Occipital lobe (tissue), 1 donor: ENCODE measurements at regions not wholly inside any gene's neighbourhood (a gene's known extent, or its start where the extent isn't known, plus 50 kb on each side); places are given as distances from the start of the nearest gene placed in this dataset.

Source experiments
- DNase-seq: peaks from one replicate; lab custom pipeline; 2025; lab: John Stamatoyannopoulos, UW

GRCh38 chr16:73321853-73322252 is 273.9 kb upstream of the ZFHX3 start:
- no peak for DNase-seq

GRCh38 chr16:73319737-73320136 is 271.8 kb upstream of the ZFHX3 start:
- DNase-seq, result no peak

GRCh38 chr16:73319261-73319660 is 271.3 kb upstream of the ZFHX3 start:
- DNase-seq, result no peak

GRCh38 chr16:73317321-73317857 is 269.5 kb upstream of the ZFHX3 start:
- DNase-seq, result no peak

DNA sequence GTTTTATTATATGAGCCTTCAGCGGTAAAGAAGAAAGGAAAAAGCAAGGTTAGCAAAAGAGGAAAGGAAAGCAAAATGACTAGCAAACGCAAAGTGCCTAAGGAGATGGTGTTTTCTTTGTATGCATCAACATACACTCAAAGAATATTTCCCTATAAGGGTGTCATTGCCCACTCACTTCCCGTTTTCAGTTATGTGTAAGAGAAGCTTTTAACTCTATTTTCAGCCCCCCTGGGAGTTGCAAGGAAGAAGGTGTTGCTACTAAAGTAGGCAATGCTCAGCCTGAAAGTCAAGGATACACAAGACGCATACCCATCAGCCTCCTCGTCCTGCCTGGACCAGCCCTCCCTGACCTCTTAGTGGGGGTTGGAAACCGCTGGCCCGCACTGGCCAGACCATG is 267.7 kb upstream of the ZFHX3 start:
- DNase-seq, result no peak

DNA sequence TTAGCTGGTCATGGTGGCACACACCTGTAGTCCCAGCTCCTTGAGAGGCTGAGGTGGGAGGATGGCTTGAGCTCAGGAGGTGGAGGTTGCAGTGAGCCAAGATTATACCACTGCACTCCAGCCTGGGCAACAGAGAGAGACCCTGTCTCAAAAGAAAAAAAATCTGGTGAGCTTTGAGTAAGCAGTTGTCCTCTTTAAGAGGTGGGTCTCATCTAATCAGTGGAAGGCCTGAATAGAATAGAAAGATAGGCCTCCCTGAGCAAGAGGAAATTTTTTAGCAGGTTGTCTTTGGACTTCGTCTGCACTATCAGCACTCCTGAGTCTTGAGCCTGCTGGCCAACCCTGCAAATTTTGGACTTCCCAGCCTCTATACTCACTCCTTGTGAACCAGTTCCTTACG is 266.0 kb upstream of the ZFHX3 start:
- DNase-seq, result no peak

- no peak for DNase-seq
Observed at GRCh38 chr16:73311857-73312723, 264.2 kb upstream of the ZFHX3 start.

DNA sequence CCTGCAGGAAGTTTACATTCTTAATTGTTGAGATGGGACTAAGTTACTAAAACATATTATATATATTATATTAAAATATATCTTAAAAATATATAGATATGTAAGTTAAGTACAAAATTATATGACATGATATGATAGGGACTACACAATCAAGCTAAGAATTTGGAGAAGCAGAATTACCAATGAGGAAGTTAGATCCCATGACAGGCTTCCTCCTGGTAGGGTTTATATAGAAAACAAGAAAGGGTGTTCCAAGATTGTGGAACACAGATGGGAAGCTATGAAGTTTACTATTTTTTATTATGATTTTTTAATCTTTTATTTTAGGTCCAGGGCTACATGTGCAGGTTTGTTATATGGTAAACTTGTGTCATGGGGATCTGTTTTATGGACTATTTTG is 260.8 kb upstream of the ZFHX3 start:
- DNase-seq, result no peak

GRCh38 chr16:73306901-73307413 is 259.0 kb upstream of the ZFHX3 start:
- no peak for DNase-seq

DNA sequence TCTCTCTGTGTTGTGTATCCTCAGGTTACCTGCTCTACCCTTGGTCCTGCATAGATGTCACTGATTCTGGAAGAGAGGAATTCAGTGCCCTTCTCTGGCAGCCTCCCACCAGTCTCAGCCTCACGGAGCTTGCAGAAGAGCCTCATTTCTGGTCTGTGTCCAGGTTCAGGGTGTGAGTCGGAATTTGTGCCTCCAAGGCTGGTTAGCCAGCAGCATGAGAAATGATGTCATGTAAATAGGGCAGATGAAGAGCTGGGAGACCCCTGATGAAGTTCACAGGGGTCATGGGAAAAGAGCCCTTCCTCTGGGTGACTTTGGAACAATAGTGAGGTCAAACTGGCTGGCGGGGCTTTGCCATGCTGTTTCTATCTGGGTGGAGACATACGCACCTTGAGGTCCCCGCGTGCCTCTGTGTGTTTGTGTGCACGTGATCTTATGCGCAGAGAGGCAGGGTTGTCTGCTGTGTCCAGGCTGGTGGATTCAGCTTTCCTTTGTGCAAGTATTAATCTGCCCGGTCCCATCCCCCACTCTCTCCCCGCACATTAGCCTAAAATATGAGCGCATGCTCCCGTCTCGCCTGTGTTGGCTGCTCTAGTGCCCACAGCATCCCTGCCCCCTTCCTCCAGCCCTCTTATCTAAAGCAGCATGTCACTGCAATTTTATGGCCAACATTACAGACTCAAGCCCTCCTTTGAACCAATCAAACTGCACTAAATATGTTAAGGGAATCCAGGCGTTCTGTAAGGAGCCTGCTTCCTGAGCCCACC is 256.3 kb upstream of the ZFHX3 start:
- no peak for DNase-seq

GRCh38 chr16:73302942-73303341 is 255.0 kb upstream of the ZFHX3 start:
- DNase-seq, result no peak

- DNase-seq, result no peak
Observed at GRCh38 chr16:73301984-73302383, 254.1 kb upstream of the ZFHX3 start.

- no peak for DNase-seq
Observed at GRCh38 chr16:73299346-73299745, 251.4 kb upstream of the ZFHX3 start.

DNA sequence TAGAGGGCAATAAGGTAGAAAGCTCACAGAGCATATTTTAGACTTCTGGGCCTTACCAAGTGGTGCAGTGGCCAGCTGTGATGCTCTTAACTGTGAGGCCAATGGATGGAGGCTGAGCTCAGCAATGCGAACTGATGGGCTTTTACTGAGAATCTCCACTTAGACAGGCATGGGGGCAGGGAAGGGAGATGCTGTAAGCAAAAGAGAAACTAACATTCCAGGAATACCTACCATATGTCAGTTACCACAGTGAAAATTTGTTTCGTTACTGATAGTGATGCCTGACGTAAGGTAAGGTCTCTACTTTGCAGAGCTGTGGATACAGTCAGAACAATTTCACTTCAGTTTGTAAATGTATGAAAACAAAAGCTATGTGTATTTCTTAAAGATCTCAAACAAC is 250.6 kb upstream of the ZFHX3 start:
- DNase-seq, result no peak

DNA sequence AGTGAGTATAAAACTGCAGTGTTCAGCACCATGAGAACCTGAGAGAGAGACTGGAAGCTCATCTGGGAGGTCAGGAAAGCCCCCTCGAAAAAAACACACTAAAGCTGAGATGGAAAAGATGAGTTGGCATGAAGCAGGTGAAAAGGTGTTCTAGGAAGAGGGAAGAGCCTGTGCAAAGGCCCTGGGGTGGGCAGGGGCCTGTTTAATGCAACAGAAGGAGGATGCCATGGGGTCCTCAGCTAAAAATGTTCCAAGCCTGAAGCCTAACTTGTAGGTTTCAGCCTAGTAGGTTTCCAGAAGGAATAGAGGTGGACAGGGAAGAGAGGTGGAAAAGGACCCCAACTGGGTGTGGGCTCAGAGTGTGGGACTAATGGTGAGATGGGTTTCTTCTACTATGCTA is 242.3 kb upstream of the ZFHX3 start:
- no peak for DNase-seq

- no peak for DNase-seq
Observed at GRCh38 chr16:73289232-73289631, 241.3 kb upstream of the ZFHX3 start.

GRCh38 chr16:73288520-73288919 is 240.6 kb upstream of the ZFHX3 start:
- no peak for DNase-seq

DNA sequence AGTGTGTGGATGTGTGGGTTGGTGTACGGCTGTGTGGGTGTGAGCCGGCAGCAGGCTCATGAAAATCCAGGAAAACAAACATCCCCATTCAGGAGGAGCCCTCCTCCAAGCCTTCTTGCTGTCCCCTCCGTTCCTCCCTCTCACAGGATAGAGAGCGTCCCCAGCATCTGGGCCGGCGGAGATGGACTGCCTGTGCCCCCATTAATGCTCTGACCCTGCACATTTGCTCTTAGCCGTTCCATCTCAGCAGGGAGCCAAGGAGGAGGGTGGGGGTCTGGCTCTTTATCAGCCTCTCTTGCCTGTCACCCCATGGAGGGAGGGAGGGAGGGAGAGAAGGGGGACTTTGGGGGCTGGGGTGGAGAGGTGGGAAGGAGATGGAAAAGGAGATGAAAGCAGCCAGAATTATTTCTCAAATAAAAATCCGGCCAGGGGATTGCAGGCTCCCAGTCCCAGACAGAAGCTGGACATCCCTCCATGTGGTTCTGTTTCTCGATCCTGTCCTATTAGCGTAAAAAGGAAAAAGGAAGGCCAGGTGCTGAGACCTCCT is 240.0 kb upstream of the ZFHX3 start:
- no peak for DNase-seq

DNA sequence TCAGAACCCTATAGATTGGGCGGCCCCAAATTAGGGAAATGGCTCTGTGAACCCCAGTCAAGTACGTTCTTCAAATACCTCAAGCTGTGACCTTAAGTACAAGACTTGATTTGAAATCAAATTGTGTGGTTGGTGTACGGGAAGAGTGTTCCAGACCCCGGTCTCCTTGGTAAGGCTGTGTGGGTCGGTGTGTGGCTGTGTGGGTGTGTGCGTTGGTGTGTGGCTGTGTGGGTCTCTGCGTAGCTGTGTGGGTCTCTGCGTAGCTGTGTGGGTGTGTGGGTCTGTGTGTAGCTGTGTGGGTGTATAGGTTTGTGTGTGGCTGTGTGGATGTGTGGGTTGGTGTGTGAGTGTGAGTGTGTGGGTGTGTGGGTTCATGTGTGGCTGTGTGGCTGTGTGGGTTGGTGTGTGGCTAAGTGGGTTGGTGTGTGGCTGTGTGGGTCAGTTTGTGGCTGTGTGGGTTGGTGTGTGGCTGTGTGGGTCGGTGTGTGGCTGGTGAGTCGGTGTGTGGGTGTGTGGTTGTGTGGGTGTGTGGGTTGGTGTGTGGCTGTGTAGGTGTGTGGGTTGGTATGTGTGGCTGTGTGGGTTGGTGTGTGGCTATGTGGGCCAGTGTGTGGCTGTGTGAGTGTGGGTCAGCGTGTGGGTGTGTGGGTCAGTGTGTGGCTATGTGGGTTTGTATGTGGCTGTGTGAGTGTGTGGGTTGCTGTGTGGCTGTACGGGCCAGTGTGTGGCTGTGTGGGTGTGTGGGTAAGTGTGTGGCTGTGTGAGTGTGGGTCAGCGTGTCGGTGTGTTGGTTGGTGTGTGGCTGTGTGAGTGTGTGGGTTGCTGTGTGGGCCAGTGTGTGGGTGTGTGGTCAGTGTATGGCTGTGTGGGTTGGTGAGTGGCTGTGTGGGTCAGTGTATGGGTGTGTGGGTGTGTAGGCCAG is 238.7 kb upstream of the ZFHX3 start:
- DNase-seq, result no peak

- DNase-seq, result no peak
Observed at GRCh38 chr16:73285436-73286201, 237.7 kb upstream of the ZFHX3 start.
